Activated naive CD8-positive, alpha-beta T cell treated with anti-CD3 and anti-CD28 coated beads for 36 hours (primary cell): ENCODE measurements at regions not wholly inside any gene's neighbourhood (a gene's known extent, or its start where the extent isn't known, plus 50 kb on each side); places are given as distances from the start of the nearest gene placed in this dataset.

Experiments used
- DNase-seq: peaks from one replicate; pipeline ENCODE4 v3.0.0; 2021
- H3K27ac Mint-ChIP-seq: one replicate; pipeline ENCODE4 v1.8.0; 2022; ENCODE audit warnings: mild to moderate bottlenecking, moderate library complexity, mixed read lengths
- H3K27me3 Mint-ChIP-seq: one replicate; pipeline ENCODE4 v1.8.0; 2022; ENCODE audit warnings: mild to moderate bottlenecking, mixed read lengths
- H3K36me3 Mint-ChIP-seq: one replicate; pipeline ENCODE4 v1.8.0; 2021; ENCODE audit warnings: mild to moderate bottlenecking, mixed read lengths
- H3K4me1 Mint-ChIP-seq: one replicate; pipeline ENCODE4 v1.8.0; 2021; ENCODE audit warnings: mixed read lengths
- H3K4me3 Mint-ChIP-seq: one replicate; pipeline ENCODE4 v1.8.0; 2022; ENCODE audit warnings: mild to moderate bottlenecking, moderate library complexity, mixed read lengths
- H3K9me3 Mint-ChIP-seq: one replicate; pipeline ENCODE4 v1.8.0; 2022; ENCODE audit warnings: mixed read lengths

DNA sequence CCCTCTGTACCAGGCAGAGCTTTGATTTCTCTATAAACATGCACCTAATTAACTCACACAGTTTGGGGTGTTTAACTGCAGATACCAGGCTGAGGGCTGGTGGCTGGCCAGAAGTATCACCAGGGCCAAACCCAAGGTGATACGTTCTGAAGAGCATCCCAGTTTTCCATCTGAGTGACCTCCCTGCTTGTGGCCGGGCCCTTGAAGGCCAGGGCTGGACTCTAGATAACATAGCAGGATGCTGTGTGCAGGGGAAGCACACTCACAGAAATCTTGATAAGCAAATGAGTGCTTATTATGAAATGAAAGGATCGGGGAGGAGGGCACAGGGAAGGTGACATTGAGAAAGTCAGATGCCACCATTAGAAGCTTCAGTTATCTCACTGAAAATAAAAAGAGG, 582.4 kb downstream of the BRINP1 start:
- no peak overlapping the region for H3K27ac Mint-ChIP-seq
- H3K9me3 Mint-ChIP-seq, result peaks cover 3% of the 10 kb centered on the region
- no peak overlapping the region for H3K4me3 Mint-ChIP-seq
- no peaks in the 10 kb centered on the region for H3K36me3 Mint-ChIP-seq
- DNase-seq, result no peak
- no peaks in the 10 kb centered on the region for H3K27me3 Mint-ChIP-seq
- H3K4me1 Mint-ChIP-seq, result no peaks in the 10 kb centered on the region

DNA sequence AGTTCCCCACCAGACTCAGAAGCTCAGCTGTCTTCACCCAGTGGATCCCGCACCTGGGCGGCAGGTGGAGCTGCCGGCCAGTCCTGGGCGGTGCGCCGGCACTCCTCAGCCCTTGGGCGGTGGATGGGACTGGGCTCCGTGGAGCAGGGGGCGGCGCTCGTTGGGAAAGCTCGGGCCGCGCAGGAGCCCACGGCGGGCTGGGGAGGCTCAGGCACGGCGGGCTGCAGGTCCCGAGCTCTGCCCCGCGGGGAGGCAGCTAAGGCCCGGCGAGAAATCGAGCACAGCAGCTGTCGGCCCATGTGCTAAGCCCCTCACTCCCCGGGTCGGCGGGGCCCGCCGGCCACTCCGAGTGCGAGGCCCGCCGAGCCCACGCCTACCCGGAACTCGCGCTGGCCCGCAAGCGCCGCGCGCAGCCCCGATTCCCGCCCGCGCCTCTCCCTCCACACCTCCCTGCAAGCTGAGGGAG, 560.0 kb downstream of the BRINP1 start:
- Mint-ChIP-seq H3K4me3 (no peak overlapping the region), H3K4me1 (no peaks in the 10 kb centered on the region), H3K36me3 (no peaks in the 10 kb centered on the region)

DNA sequence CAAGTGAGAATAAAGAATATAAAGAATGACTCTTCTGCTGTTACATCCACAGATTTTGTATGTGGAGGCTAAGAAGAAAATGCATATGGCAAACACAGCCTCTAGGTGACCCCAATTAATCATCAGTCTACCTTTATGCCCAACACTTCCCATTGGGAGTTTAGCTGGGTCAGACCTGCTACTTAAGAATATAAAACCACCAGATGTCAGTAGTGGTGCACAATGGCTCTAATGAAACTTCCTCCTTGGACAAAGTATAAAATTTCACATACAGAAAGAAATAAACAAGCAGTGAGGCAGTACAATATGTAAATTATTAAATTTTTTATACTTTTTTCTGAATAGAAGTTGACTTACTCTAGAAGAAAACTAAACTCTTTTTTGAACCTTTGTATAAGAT, 539.9 kb downstream of the BRINP1 start:
- no peaks in the 10 kb centered on the region for H3K4me1 Mint-ChIP-seq
- no peaks in the 10 kb centered on the region for H3K9me3 Mint-ChIP-seq
- H3K4me3 Mint-ChIP-seq, result no peak overlapping the region
- H3K36me3 Mint-ChIP-seq, result no peaks in the 10 kb centered on the region
- no peak for DNase-seq
- H3K27ac Mint-ChIP-seq, result no peak overlapping the region
- H3K27me3 Mint-ChIP-seq, result no peaks in the 10 kb centered on the region

More for the DNA sequence above, 560.0 kb downstream of the BRINP1 start:
- no peaks in the 10 kb centered on the region for H3K27me3 Mint-ChIP-seq
- H3K9me3 Mint-ChIP-seq, result peaks cover 10% of the 10 kb centered on the region
- no peak for DNase-seq
- H3K27ac Mint-ChIP-seq, result no peak overlapping the region

DNA sequence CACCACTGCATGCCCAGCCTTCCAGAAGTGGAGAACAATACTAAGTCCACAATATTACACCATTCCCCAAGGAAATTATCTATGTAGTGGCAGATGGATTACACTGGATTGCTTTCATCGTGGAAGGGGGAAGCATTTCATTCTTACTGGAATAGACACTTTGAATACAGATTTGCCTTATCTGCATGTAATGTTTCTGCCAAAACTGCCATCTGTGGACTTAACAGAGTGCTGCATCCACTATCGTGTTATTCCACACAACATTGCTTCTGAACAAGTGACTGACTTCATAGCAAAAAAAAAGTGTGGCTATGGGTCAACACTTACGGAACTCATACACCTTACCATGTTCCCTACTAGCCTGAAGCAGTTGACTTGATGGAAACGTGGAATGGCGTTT, 536.9 kb downstream of the BRINP1 start:
- no peaks in the 10 kb centered on the region for H3K27me3 Mint-ChIP-seq
- no peak overlapping the region for H3K4me3 Mint-ChIP-seq
- H3K4me1 Mint-ChIP-seq, result no peaks in the 10 kb centered on the region
- no peak overlapping the region for H3K27ac Mint-ChIP-seq
- no peaks in the 10 kb centered on the region for H3K9me3 Mint-ChIP-seq
- DNase-seq, result no peak
- no peaks in the 10 kb centered on the region for H3K36me3 Mint-ChIP-seq

DNA sequence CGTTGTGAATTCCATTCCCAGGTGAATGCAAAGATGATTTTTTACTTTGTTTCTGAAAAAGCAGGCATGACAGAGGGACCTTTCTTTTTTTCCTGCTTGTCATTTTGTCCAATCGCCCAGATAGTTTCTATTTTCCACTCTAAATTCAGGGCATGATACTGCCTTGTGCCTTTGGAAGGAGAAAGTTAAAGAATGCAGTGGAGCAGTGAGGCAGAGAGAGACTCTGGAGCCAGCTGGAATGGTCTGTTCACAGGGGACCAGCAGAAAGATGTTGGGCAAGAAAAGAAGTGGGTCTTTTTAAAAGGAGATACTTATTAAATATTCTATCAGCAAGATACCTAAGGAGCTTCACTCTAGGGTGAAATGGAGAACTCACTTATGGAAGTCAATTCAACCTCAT, 532.3 kb downstream of the BRINP1 start:
- Mint-ChIP-seq H3K27me3 (no peaks in the 10 kb centered on the region), H3K4me1 (no peaks in the 10 kb centered on the region), H3K4me3 (no peak overlapping the region), H3K36me3 (no peaks in the 10 kb centered on the region), H3K9me3 (peaks cover under 1% of the 10 kb centered on the region), H3K27ac (no peak overlapping the region)
- DNase-seq, result no peak

DNA sequence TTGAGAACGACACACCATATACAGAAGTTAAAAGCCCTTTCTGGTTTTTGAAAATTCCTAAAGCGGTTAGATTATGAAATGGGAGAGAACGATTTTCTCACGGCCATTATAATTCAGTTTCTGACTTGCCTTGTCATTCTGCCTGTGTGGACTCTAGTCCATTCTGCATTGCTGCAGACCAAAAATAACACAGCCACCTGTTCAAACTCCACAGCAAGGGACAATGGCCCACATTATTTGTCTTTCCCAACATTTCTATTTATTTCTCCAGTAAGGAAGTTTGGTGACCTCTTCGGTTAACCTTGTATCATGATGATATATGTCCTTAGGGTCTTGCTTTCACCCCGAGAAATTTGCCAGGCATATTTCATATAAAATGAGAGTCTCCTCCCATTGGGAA, 497.7 kb downstream of the BRINP1 start:
- no peak overlapping the region for H3K4me3 Mint-ChIP-seq
- no peaks in the 10 kb centered on the region for H3K36me3 Mint-ChIP-seq
- H3K27ac Mint-ChIP-seq, result no peak overlapping the region
- peaks cover 6% of the 10 kb centered on the region for H3K9me3 Mint-ChIP-seq
- no peaks in the 10 kb centered on the region for H3K4me1 Mint-ChIP-seq
- H3K27me3 Mint-ChIP-seq, result no peaks in the 10 kb centered on the region
- DNase-seq, result no peak

DNA sequence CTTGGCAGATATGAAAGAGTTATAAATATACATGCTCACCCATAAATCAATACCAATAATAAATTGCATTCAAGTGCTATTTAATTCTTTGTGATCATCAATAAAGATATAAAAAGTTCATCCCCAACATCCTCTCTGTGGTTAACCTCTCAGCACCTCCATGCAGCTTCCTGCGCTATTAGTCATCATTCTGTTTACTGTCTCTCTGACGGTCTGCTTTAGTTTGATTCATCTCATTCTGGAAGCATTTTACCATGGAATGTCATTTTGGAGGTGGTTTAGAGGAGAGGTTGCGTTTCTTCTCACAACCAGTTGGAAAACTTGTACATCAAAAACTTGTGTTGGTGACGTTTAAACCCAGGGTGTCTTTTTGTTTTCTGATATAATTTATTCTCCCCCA, 486.6 kb downstream of the BRINP1 start:
- H3K4me3 Mint-ChIP-seq, result no peak overlapping the region
- H3K27me3 Mint-ChIP-seq, result no peaks in the 10 kb centered on the region
- no peak for DNase-seq
- no peaks in the 10 kb centered on the region for H3K4me1 Mint-ChIP-seq
- no peak overlapping the region for H3K27ac Mint-ChIP-seq
- no peaks in the 10 kb centered on the region for H3K36me3 Mint-ChIP-seq
- H3K9me3 Mint-ChIP-seq, result peaks cover 2% of the 10 kb centered on the region

DNA sequence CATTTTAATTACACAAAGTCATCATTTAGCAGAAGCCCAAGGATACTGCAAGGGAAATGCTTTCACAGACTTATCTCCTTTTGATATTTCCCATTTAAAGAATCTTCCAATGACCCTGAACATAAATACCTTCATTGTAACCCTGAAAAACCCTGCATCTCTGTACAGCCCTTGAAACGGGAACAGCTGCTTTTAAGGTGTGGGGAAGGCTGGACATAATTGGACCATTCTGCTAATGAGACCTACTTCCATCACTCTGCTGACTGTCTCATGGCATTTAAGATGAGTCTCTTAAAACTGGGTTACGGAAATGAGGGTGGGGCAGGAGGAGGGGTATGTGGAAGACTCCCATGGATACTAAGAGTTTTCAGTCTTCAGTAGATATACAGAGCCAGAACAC, 485.8 kb downstream of the BRINP1 start:
- Mint-ChIP-seq H3K27me3 (no peaks in the 10 kb centered on the region), H3K4me1 (no peaks in the 10 kb centered on the region), H3K36me3 (no peaks in the 10 kb centered on the region), H3K4me3 (no peak overlapping the region), H3K27ac (no peak overlapping the region), H3K9me3 (peaks cover 2% of the 10 kb centered on the region)
- DNase-seq, result no peak

DNA sequence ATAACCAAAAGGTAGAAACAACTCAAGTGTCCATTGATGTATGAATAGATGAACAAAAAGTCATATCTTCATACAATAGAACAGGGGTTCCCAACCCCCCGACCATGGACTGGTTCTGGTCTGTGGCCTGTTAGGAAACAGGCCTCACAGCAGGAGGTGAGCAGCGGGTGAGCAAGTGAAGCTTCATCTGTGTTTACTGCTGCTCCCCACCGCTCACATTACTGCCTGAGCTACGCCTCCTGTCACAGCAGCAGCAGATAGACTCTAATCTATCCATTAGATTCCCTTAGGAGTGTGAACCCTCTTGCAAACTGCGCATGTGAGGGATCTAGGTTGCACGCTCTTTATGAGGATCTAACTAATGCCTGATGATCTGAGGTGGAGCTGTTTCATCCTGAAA, 478.0 kb downstream of the BRINP1 start:
- no peaks in the 10 kb centered on the region for H3K4me1 Mint-ChIP-seq
- H3K4me3 Mint-ChIP-seq, result no peak overlapping the region
- peaks cover 5% of the 10 kb centered on the region for H3K9me3 Mint-ChIP-seq
- no peak overlapping the region for H3K27ac Mint-ChIP-seq
- no peaks in the 10 kb centered on the region for H3K27me3 Mint-ChIP-seq
- no peak for DNase-seq
- H3K36me3 Mint-ChIP-seq, result no peaks in the 10 kb centered on the region

DNA sequence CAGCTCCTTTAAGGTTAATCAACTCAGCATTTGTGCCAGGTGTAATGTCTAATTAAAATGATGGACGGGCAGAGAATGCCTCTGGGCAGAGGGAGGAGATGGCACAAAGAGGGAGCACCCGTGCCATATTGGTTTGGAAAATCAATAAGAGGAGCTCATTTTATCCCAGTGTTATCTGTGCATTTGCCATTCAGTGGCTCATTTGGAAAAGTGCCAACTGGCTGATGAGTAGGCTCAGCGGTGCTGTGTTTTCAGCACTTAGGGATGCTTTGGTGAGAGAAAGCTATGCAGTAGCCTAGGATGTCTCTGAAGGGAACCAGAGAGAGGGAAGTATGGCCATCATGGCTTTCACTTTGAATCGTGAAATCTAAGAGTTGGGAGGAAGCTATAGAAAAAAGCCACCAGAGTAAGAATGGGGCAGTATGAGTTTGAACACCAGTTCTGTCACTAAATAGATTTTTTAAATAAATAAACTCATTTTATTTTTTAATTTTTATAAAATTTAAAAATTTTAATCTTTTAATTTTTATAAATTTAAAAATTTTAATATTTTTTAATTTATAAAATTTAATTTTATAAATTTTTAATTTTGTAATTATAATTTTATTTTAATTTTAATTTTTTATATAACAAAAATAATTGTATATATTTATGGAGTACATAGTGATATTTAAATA, 472.8 kb downstream of the BRINP1 start:
- Mint-ChIP-seq H3K9me3 (peaks cover 8% of the 10 kb centered on the region), H3K4me1 (no peaks in the 10 kb centered on the region), H3K27ac (no peak overlapping the region), H3K4me3 (no peak overlapping the region), H3K27me3 (no peaks in the 10 kb centered on the region), H3K36me3 (no peaks in the 10 kb centered on the region)
- DNase-seq, result no peak

DNA sequence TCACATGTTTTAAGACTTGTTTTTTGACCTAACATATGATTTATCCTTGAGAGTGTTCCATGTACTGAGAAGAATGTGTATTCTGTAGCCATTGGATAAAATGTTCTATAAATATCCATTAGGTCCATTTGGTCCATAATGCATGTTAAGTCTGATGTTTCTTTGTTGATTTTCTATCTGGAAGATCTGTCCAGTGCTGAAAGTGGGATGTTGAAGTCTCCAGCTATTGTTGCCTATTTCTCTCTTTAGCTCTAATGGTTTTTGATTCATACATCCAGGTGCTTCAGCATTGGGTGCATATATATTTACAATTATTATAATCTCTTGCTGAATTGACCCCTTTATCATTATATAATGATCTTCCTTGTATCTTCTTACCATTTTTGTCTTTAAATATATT, 451.1 kb downstream of the BRINP1 start:
- Mint-ChIP-seq H3K36me3 (no peaks in the 10 kb centered on the region), H3K4me1 (no peaks in the 10 kb centered on the region), H3K27ac (no peak overlapping the region), H3K27me3 (no peaks in the 10 kb centered on the region), H3K4me3 (no peak overlapping the region), H3K9me3 (peaks cover 9% of the 10 kb centered on the region)
- DNase-seq, result no peak

DNA sequence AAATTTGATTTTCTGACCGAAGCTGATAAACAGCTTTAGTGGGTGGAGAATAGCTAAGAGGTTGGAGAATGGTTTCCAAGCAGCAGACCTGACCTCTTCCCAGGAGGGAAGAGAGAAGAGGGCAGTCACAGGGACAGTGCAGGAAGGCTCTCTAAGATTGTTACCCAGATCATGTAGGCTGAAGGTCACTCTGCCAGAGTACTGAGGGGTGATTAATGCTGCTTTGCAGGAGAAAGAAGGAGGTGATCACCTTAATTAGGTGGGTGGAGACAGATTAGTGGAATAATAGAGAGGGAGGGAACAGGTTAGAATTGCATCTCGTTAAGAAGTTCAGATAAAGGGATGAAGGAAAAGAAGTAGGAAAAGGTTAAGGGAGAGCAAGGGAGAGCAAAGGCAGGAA, 440.5 kb downstream of the BRINP1 start:
- Mint-ChIP-seq H3K4me1 (no peaks in the 10 kb centered on the region), H3K27me3 (no peaks in the 10 kb centered on the region), H3K4me3 (no peak overlapping the region), H3K36me3 (no peaks in the 10 kb centered on the region), H3K27ac (no peak overlapping the region), H3K9me3 (peaks cover 2% of the 10 kb centered on the region)
- no peak for DNase-seq

DNA sequence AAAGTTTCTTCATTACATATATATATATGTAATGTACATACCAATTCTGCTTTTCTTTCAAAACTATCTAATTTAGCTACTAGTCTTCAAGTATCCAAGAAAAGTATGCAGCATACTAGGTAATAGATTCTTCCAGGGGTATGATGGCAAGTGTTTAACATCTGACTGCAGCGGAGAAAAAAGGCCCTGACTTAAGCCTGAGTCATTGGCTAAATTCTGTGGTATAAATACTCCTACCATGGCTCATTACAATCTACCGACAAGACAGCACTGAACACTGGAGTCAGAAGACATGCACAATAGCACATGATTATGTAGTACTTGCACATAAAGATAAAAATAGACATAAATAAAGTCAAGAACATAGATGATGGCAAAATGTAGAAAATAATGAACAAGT, 439.9 kb downstream of the BRINP1 start:
- peaks cover 2% of the 10 kb centered on the region for H3K9me3 Mint-ChIP-seq

DNA sequence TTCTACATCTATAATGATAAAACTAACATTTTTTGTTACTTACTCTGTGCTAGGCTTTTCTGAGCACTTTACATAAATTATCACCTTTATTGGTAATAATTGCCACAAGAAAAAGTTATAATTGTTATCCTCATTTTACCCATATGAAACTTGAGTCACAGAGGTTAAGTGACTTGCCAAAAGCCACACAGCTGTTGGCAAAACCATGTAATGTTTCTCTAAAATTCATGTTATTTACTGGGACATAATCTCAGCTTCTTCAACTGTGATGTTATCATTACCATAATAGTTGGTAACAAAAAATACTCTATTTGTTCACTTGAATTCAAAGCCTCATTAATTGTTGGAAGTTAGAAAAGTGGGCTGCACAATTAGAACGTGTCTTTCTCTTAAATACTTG, 437.3 kb downstream of the BRINP1 start:
- Mint-ChIP-seq H3K36me3 (no peaks in the 10 kb centered on the region), H3K9me3 (no peaks in the 10 kb centered on the region), H3K27me3 (no peaks in the 10 kb centered on the region), H3K27ac (no peak overlapping the region), H3K4me1 (no peaks in the 10 kb centered on the region), H3K4me3 (no peak overlapping the region)
- DNase-seq, result no peak

More for the DNA sequence above, 439.9 kb downstream of the BRINP1 start:
- no peak overlapping the region for H3K27ac Mint-ChIP-seq
- H3K27me3 Mint-ChIP-seq, result no peaks in the 10 kb centered on the region
- no peaks in the 10 kb centered on the region for H3K36me3 Mint-ChIP-seq
- DNase-seq, result no peak
- H3K4me3 Mint-ChIP-seq, result no peak overlapping the region
- no peaks in the 10 kb centered on the region for H3K4me1 Mint-ChIP-seq

DNA sequence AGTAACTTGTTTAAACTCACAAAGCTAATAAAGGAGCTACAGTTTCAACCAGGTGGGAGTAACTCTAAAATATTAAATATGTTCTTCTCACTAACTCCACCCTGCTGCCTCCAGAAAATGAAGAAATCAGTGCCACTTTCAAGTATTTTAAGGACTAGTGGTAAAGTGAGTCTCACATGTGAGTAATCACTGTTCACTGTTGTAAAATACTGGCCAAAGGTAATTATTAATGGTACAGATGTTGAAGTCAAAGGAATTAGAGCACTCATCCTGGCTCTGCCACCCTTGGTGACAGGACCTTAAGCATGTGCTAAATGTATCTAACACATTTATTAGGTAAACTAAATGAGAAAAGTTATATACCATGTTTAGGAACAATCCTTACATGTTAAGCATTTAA, 430.7 kb downstream of the BRINP1 start:
- no peak for DNase-seq
- H3K36me3 Mint-ChIP-seq, result no peaks in the 10 kb centered on the region
- no peak overlapping the region for H3K27ac Mint-ChIP-seq
- H3K4me3 Mint-ChIP-seq, result no peak overlapping the region
- no peaks in the 10 kb centered on the region for H3K4me1 Mint-ChIP-seq
- no peaks in the 10 kb centered on the region for H3K27me3 Mint-ChIP-seq
- peaks cover 5% of the 10 kb centered on the region for H3K9me3 Mint-ChIP-seq

DNA sequence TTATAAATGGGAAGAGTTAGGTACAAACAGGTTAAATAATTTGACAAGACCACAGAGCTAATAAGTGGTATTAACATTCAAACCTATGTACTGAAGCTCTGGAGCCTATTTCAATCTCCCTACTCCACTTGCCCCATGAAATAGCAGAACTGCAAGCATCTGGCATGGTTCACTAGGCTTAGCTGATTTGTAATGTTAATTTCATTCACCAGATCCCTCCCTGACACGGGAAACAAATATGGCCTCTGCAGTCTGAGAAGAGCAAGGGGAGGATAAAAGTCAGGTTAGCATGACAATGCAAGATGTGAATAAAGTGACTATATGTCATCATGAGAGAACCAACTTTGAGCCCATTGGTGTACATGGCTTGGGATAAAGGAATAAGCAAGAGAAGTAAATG, 428.8 kb downstream of the BRINP1 start:
- Mint-ChIP-seq H3K36me3 (no peaks in the 10 kb centered on the region), H3K27me3 (no peaks in the 10 kb centered on the region), H3K4me3 (no peak overlapping the region), H3K4me1 (no peaks in the 10 kb centered on the region), H3K9me3 (peaks cover 5% of the 10 kb centered on the region), H3K27ac (no peak overlapping the region)
- no peak for DNase-seq
